GM23338 (cell line): ENCODE measurements at regions not wholly inside any gene's neighbourhood (a gene's known extent, or its start where the extent isn't known, plus 50 kb on each side); places are given as distances from the start of the nearest gene placed in this dataset.

Experiments used
- ATAC-seq: fragments of 200-7000 bp; cut with Tn5 transposase; 3 replicates; pipeline ENCODE4 v1.9.1; 2020
- DNase-seq: peaks from one replicate; pipeline ENCODE4 v3.0.0-alpha.2; 2015; ENCODE audit warnings: low spot score
- H2AFZ ChIP-seq: fragments of 200-600 bp; sonication (generic); 2 replicates; pipeline ENCODE4 v1.8.0; 2016; ENCODE audit warnings: antibody characterized with exemption, mild to moderate bottlenecking, moderate library complexity
- H3F3A ChIP-seq: fragments of 200-600 bp; sonication (generic); replicated peaks from 2 replicates; pipeline ENCODE4 v1.8.0; 2017; ENCODE audit warnings: antibody characterized with exemption, mixed run types, low read depth
- H3K27ac ChIP-seq: fragments of 200-600 bp; sonication (generic); 2 replicates; pipeline ENCODE4 v1.6.1; 2016; ENCODE audit warnings: low read depth
- H3K27me3 ChIP-seq: fragments of 200-600 bp; sonication (generic); 2 replicates; pipeline ENCODE4 v1.8.0; 2016; ENCODE audit warnings: mild to moderate bottlenecking, mixed run types, moderate library complexity; ENCODE audit not compliant: insufficient read depth
- H3K36me3 ChIP-seq: fragments of 200-600 bp; sonication (generic); 2 replicates; pipeline ENCODE4 v1.8.0; 2016; ENCODE audit warnings: mild to moderate bottlenecking; ENCODE audit not compliant: insufficient read depth
- H3K4me1 ChIP-seq: fragments of 200-600 bp; sonication (generic); 2 replicates; pipeline ENCODE4 v1.8.0; 2016; ENCODE audit warnings: mild to moderate bottlenecking, moderate library complexity; ENCODE audit not compliant: insufficient read depth
- H3K4me2 ChIP-seq: fragments of 200-600 bp; sonication (generic); 2 replicates; pipeline ENCODE4 v1.7.1; 2017; ENCODE audit warnings: mixed run types
- H3K4me3 ChIP-seq: fragments of 200-600 bp; sonication (generic); 2 replicates; pipeline ENCODE4 v1.6.1; 2016; ENCODE audit warnings: mixed run types
- H3K79me2 ChIP-seq: fragments of 200-600 bp; sonication (generic); replicated peaks from 2 replicates; pipeline ENCODE4 v1.8.0; 2017; ENCODE audit warnings: mild to moderate bottlenecking; ENCODE audit not compliant: insufficient read depth
- H3K9me2 ChIP-seq: fragments of 200-600 bp; sonication (generic); 2 replicates; pipeline ENCODE4 v1.8.0; 2017; ENCODE audit not compliant: insufficient read depth
- H4K20me1 ChIP-seq: fragments of 200-600 bp; sonication (generic); replicated peaks from 2 replicates; pipeline ENCODE4 v1.8.0; 2017; ENCODE audit warnings: mild to moderate bottlenecking; ENCODE audit not compliant: insufficient read depth
- H3K27ac Mint-ChIP-seq: 2 replicates; pipeline ENCODE4 v1.8.0; 2020; ENCODE audit warnings: inconsistent platforms, mild to moderate bottlenecking, moderate library complexity, mixed read lengths
- H3K27me3 Mint-ChIP-seq: 3 replicates; pipeline ENCODE4 v1.8.0; 2022; ENCODE audit warnings: low read depth, mild to moderate bottlenecking, moderate library complexity, mixed read lengths, inconsistent platforms; ENCODE audit not compliant: insufficient read depth, poor library complexity
- H3K36me3 Mint-ChIP-seq: 3 replicates; pipeline ENCODE4 v1.8.0; 2021; ENCODE audit warnings: low read depth, mild to moderate bottlenecking, inconsistent platforms, moderate library complexity, mixed read lengths
- H3K4me1 Mint-ChIP-seq: 3 replicates; pipeline ENCODE4 v1.8.0; 2020; ENCODE audit warnings: mild to moderate bottlenecking, inconsistent platforms, mixed read lengths
- H3K4me3 Mint-ChIP-seq: 3 replicates; pipeline ENCODE4 v1.8.0; 2021; ENCODE audit warnings: moderate library complexity, mild to moderate bottlenecking, inconsistent platforms, mixed read lengths
- H3K9me3 Mint-ChIP-seq: 3 replicates; pipeline ENCODE4 v1.8.0; 2020; ENCODE audit warnings: moderate library complexity, mild to moderate bottlenecking, inconsistent platforms, mixed read lengths
- CREB1 ChIP-seq: fragments of 250-450 bp; sonication (Bioruptor Pico); IDR thresholded peaks from 2 replicates; pipeline ENCODE4 v1.5.0; 2020; ENCODE audit warnings: low read depth, mild to moderate bottlenecking, moderate library complexity
- CTCF ChIP-seq, 2 experiments: fragments of 200-600 bp in 1 of 2; sonication (generic) in 1 of 2; conservative IDR thresholded peaks; 2 replicates each; pipeline versions ENCODE4 v1.5.1 to v1.6.1; 2016 to 2017; ENCODE audit warnings: antibody characterized with exemption in 2 of 2, low read depth in 2 of 2, mild to moderate bottlenecking in 2 of 2, moderate library complexity in 1 of 2
- ETS1 ChIP-seq: IDR thresholded peaks from 2 replicates; pipeline ENCODE4 v1.6.1; 2016; ENCODE audit warnings: antibody characterized with exemption
- EZH2 ChIP-seq: fragments of 200-600 bp; sonication (generic); IDR thresholded peaks from one replicate; pipeline ENCODE4 v1.8.0; 2017; ENCODE audit warnings: antibody characterized with exemption, mild to moderate bottlenecking, low read depth; ENCODE audit not compliant: unreplicated experiment
- NANOG ChIP-seq: IDR thresholded peaks from 2 replicates; pipeline ENCODE4 v1.6.1; 2016; ENCODE audit warnings: antibody characterized with exemption, borderline replicate concordance
- POLR2AphosphoS5 ChIP-seq: IDR thresholded peaks from 2 replicates; pipeline ENCODE4 v1.6.1; 2016; ENCODE audit warnings: antibody characterized with exemption, low read depth
- REST ChIP-seq: IDR thresholded peaks from one replicate; pipeline ENCODE4 v1.6.1; 2018; ENCODE audit warnings: antibody characterized with exemption; ENCODE audit not compliant: unreplicated experiment
- ZNF114 ChIP-seq: fragments of 250-450 bp; sonication (Bioruptor Pico); IDR thresholded peaks from 2 replicates; pipeline ENCODE4 v1.5.0; 2020; ENCODE audit warnings: mild to moderate bottlenecking, moderate library complexity
- ZNF331 ChIP-seq: fragments of 250-450 bp; sonication (Bioruptor Pico); IDR thresholded peaks from 2 replicates; pipeline ENCODE4 v1.5.0; 2020; ENCODE audit warnings: low read depth, mild to moderate bottlenecking, moderate library complexity
- ZNF462 ChIP-seq: fragments of 250-450 bp; sonication (Bioruptor Pico); IDR thresholded peaks from 2 replicates; pipeline ENCODE4 v1.5.0; 2020; ENCODE audit warnings: mild to moderate bottlenecking, moderate library complexity

- H3K4me2 ChIP-seq, result no peak overlapping the region
- no peak overlapping the region for H2AFZ ChIP-seq
- peaks cover 12% of the 10 kb centered on the region for H3K9me3 Mint-ChIP-seq
These were observed 488.9 kb upstream of the RASGRP1 start for GRCh38 chr15:39053480-39053879.

More at GRCh38 chr15:39053480-39053879, 488.9 kb upstream of the RASGRP1 start:
- H3K4me1 ChIP-seq, result no peaks in the 10 kb centered on the region
- Mint-ChIP-seq H3K4me3 (no peak overlapping the region), H3K36me3 (peaks cover 7% of the 10 kb centered on the region; the same call in 2 of the 3 replicates), H3K27ac (no peak overlapping the region), H3K27me3 (no peaks in the 10 kb centered on the region), H3K4me1 (no peaks in the 10 kb centered on the region)
- no peaks in the 10 kb centered on the region for H3F3A ChIP-seq
- no peak overlapping the region for H3K27ac ChIP-seq
- H3K79me2 ChIP-seq, result no peaks in the 10 kb centered on the region
- H3K4me3 ChIP-seq, result no peak overlapping the region
- peaks cover 6% of the 10 kb centered on the region; the same call in 1 of the 2 replicates for H3K36me3 ChIP-seq
- no peaks in the 10 kb centered on the region for H4K20me1 ChIP-seq
- TF ChIP-seq ZNF462 (CRISPR knock-in tag), result no peak
- no peak for TF ChIP-seq REST
- TF ChIP-seq EZH2, result no peak
- TF ChIP-seq ZNF331 (CRISPR knock-in tag), result no peak
- no peak for TF ChIP-seq CTCF (conservative IDR thresholded peaks at IDR 0.05; ENCODE audit: low read depth in 2 of 2)
- no peak for TF ChIP-seq CREB1 (CRISPR knock-in tag)
- no peak for TF ChIP-seq ZNF114
- no peak for TF ChIP-seq NANOG
- no peak for TF ChIP-seq ETS1
- TF ChIP-seq POLR2AphosphoS5, result no peak
- H3K9me2 ChIP-seq, result 0 out of 2 replicates have a peak, but pooled peaks cover 2% of the 10 kb centered on the region
- DNase-seq, result no peak
- no peak for ATAC-seq
- H3K27me3 ChIP-seq, result no peaks in the 10 kb centered on the region
